Loucy (cell line): ENCODE measurements at regions not wholly inside any gene's neighbourhood (a gene's known extent, or its start where the extent isn't known, plus 50 kb on each side); places are given as distances from the start of the nearest gene placed in this dataset.
"Not testable (repeated sequence)": the region's sequence is repeated elsewhere in the genome, so short reads cannot be mapped to it uniquely, and the experiment has no call there.

ENCODE experiments used
- H2AFZ ChIP-seq: fragments of 200-600 bp; sonication (generic); 2 replicates; pipeline ENCODE4 v1.6.0; 2016; ENCODE audit warnings: antibody characterized with exemption, mild to moderate bottlenecking, low read length, moderate library complexity
- H3F3A ChIP-seq: fragments of 200-600 bp; 2 replicates; pipeline ENCODE4 v1.6.0; 2016; ENCODE audit warnings: antibody characterized with exemption, low read depth, mild to moderate bottlenecking
- H3K27me3 ChIP-seq: fragments of 200-600 bp; sonication (generic); 2 replicates; pipeline ENCODE4 v1.6.1; 2014; ENCODE audit warnings: low read length, mild to moderate bottlenecking; ENCODE audit not compliant: insufficient read depth, poor library complexity, severe bottlenecking
- H3K36me3 ChIP-seq: fragments of 200-600 bp; sonication (generic); 2 replicates; pipeline ENCODE4 v1.6.1; 2016; ENCODE audit warnings: low read length; ENCODE audit not compliant: insufficient read depth
- H3K4me1 ChIP-seq: fragments of 200-600 bp; sonication (generic); 2 replicates; pipeline ENCODE4 v1.5.1; 2014; ENCODE audit warnings: low read length, mild to moderate bottlenecking; ENCODE audit not compliant: insufficient read depth, poor library complexity, severe bottlenecking
- H3K4me2 ChIP-seq: fragments of 200-600 bp; sonication (generic); 2 replicates; pipeline ENCODE4 v1.6.0; 2014; ENCODE audit warnings: antibody characterized with exemption, low read length, low read depth, mild to moderate bottlenecking; ENCODE audit not compliant: poor library complexity, severe bottlenecking
- H3K4me3 ChIP-seq: fragments of 200-600 bp; sonication (generic); 2 replicates; pipeline ENCODE4 v1.5.1; 2014; ENCODE audit warnings: low read length, mild to moderate bottlenecking, mixed read lengths; ENCODE audit not compliant: poor library complexity, severe bottlenecking
- H3K79me2 ChIP-seq: fragments of 200-600 bp; sonication (generic); 2 replicates; pipeline ENCODE4 v1.6.1; 2014; ENCODE audit warnings: low read length; ENCODE audit not compliant: insufficient read depth
- H3K9ac ChIP-seq: fragments of 200-600 bp; sonication (generic); 2 replicates; pipeline ENCODE4 v1.6.0; 2014; ENCODE audit warnings: mild to moderate bottlenecking, low read depth, low read length, moderate library complexity; ENCODE audit not compliant: poor library complexity, severe bottlenecking
- H3K9me2 ChIP-seq: fragments of 200-600 bp; sonication (generic); replicated peaks from 2 replicates; pipeline ENCODE4 v1.6.1; 2016; ENCODE audit warnings: low read depth, low read length, mixed read lengths
- H3K9me3 ChIP-seq: fragments of 200-600 bp; sonication (generic); 2 replicates; pipeline ENCODE4 v1.6.1; 2014; ENCODE audit warnings: mild to moderate bottlenecking, antibody characterized with exemption, low read length, low read depth; ENCODE audit not compliant: insufficient read depth
- H4K20me1 ChIP-seq: fragments of 200-600 bp; sonication (generic); 2 replicates; pipeline ENCODE4 v1.6.0; 2014; ENCODE audit warnings: antibody characterized with exemption, low read length, mild to moderate bottlenecking; ENCODE audit not compliant: insufficient read depth, poor library complexity, severe bottlenecking
- EZH2phosphoT487 ChIP-seq: fragments of 200-600 bp; IDR thresholded peaks from 2 replicates; pipeline ENCODE4 v1.6.1; 2018; ENCODE audit warnings: antibody characterized with exemption, mild to moderate bottlenecking, moderate library complexity, borderline replicate concordance
- TF ChIP-seq, protein P1 (sequence below): fragments of 200-600 bp; sonication (generic); conservative IDR thresholded peaks from 2 replicates; pipeline ENCODE4 v1.5.1; 2014; ENCODE audit warnings: mild to moderate bottlenecking, antibody characterized with exemption, low read length

DNA sequence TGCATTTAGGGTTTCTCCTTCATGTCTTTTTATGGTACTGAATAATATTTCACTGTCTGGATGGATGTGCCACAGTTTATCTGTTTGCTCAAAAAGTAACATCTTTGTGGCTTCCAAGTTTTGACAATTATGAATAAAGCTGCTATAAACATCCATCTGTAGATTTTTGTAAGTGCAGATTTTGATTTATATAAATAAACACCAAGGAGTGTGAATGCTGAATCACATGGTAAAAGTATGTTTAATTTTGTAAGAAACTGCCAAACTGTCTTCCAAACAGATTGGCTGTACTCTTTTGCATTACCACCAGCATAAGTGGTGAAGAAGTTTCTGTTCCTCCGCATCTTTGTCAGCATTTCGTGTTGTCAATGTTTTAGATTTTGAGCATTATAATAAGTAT lies 158.7 kb upstream of the GIMD1 start:
- no peak for TF ChIP-seq EZH2phosphoT487
- TF ChIP-seq, protein P1, sequence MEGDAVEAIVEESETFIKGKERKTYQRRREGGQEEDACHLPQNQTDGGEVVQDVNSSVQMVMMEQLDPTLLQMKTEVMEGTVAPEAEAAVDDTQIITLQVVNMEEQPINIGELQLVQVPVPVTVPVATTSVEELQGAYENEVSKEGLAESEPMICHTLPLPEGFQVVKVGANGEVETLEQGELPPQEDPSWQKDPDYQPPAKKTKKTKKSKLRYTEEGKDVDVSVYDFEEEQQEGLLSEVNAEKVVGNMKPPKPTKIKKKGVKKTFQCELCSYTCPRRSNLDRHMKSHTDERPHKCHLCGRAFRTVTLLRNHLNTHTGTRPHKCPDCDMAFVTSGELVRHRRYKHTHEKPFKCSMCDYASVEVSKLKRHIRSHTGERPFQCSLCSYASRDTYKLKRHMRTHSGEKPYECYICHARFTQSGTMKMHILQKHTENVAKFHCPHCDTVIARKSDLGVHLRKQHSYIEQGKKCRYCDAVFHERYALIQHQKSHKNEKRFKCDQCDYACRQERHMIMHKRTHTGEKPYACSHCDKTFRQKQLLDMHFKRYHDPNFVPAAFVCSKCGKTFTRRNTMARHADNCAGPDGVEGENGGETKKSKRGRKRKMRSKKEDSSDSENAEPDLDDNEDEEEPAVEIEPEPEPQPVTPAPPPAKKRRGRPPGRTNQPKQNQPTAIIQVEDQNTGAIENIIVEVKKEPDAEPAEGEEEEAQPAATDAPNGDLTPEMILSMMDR = no peak
- H3K36me3 ChIP-seq = no peaks in the 10 kb centered on the region
- no peak overlapping the region for H3K4me3 ChIP-seq
- no peaks in the 10 kb centered on the region; the same call in 1 of the 2 replicates for H3F3A ChIP-seq
- H3K4me1 ChIP-seq = no peaks in the 10 kb centered on the region
- H4K20me1 ChIP-seq = no peaks in the 10 kb centered on the region
- no peaks in the 10 kb centered on the region for H3K27me3 ChIP-seq
- H3K4me2 ChIP-seq = no peak overlapping the region
- H3K9me2 ChIP-seq = no peaks in the 10 kb centered on the region
- H3K9ac ChIP-seq = no peak overlapping the region
- no peak overlapping the region for H2AFZ ChIP-seq
- H3K9me3 ChIP-seq = no peaks in the 10 kb centered on the region
- H3K79me2 ChIP-seq = no peaks in the 10 kb centered on the region

- not testable (repeated sequence) for H3K36me3 ChIP-seq, H3K4me3 ChIP-seq, H2AFZ ChIP-seq, H3K79me2 ChIP-seq, H3K9me3 ChIP-seq, H3K4me1 ChIP-seq, H3K9ac ChIP-seq, H3K27me3 ChIP-seq, H3K4me2 ChIP-seq, H3F3A ChIP-seq, H4K20me1 ChIP-seq, H3K9me2 ChIP-seq
Measured at GRCh38 chr4:106525425-106525824, 156.8 kb upstream of the GIMD1 start.

DNA sequence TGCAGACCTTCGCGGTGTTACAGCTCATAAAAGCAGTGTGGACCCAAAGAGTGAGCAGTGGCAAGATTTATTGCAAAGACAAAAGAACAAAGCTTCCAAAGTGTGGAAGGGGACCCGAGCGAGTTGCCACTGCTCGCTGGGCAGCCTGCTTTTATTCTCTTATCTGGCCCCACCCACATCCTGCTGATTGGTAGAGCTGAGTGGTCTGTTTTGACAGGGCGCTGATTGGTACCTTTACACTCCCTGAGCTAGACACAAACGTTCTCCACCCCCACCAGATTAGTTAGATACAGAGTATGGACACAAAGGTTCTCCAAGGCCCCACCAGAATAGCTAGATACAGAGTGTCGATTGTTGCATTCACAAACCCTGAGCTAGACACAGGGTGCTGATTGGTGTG lies 156.2 kb upstream of the GIMD1 start:
- H3K9ac ChIP-seq, H3K36me3 ChIP-seq, H3K4me1 ChIP-seq, H3K4me2 ChIP-seq, H2AFZ ChIP-seq, H3K79me2 ChIP-seq, H3K4me3 ChIP-seq, H3K27me3 ChIP-seq, H3K9me3 ChIP-seq, H4K20me1 ChIP-seq, H3K9me2 ChIP-seq, H3F3A ChIP-seq: not testable (repeated sequence)

DNA sequence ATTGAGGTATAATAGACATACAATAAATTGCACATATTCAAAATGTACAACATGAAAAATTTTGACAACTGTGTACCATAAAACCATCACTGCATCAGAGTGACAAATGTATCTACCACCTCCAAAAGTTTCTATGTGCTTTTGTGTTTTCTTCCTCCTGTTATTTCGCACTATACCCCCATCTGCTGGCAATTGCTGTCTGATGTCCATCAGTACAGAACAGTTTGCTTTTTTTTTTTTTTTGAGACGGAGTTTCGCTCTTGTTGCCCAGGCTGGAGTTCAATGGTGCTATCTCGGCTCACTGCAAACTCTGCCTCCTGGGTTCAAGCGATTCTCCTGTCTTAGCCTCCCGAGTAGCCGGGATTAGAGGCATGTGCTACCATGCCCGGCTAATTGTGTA lies 154.3 kb upstream of the GIMD1 start:
- no peak for TF ChIP-seq EZH2phosphoT487
- TF ChIP-seq, protein P1 = peak; percentile 31; the same call in 1 of the 2 replicates
- no peak overlapping the region for H3K9ac ChIP-seq
- no peaks in the 10 kb centered on the region for H3K27me3 ChIP-seq
- no peaks in the 10 kb centered on the region for H3K9me3 ChIP-seq
- no peaks in the 10 kb centered on the region for H3K4me1 ChIP-seq
- no peaks in the 10 kb centered on the region for H3K36me3 ChIP-seq
- no peak overlapping the region for H3K4me3 ChIP-seq
- no peaks in the 10 kb centered on the region for H3K79me2 ChIP-seq
- H3K9me2 ChIP-seq = no peaks in the 10 kb centered on the region
- no peak overlapping the region for H2AFZ ChIP-seq
- H3K4me2 ChIP-seq = no peak overlapping the region
- no peaks in the 10 kb centered on the region for H4K20me1 ChIP-seq
- H3F3A ChIP-seq = no peaks in the 10 kb centered on the region; the same call in 1 of the 2 replicates
